H9 (cell line): ENCODE measurements at regions not wholly inside any gene's neighbourhood (a gene's known extent, or its start where the extent isn't known, plus 50 kb on each side); places are given as distances from the start of the nearest gene placed in this dataset.

Source experiments
- DNase-seq: peaks from one replicate; pipeline ENCODE4 v3.0.0-alpha.2; 2017
- H2AFZ ChIP-seq: one replicate; pipeline ENCODE4 v1.6.1; 2013; ENCODE audit warnings: mild to moderate bottlenecking, low read length, control low read depth, moderate library complexity
- H2AK5ac ChIP-seq: 2 replicates; pipeline ENCODE4 v1.6.1; 2013; ENCODE audit warnings: low read length, control low read depth, mixed read lengths; ENCODE audit not compliant: insufficient read length
- H2BK120ac ChIP-seq: one replicate; pipeline ENCODE4 v1.6.1; 2013; ENCODE audit warnings: low read depth, mild to moderate bottlenecking, low read length, control low read depth, inconsistent platforms; ENCODE audit not compliant: poor library complexity, severe bottlenecking
- H2BK12ac ChIP-seq: 2 replicates; pipeline ENCODE4 v1.6.1; 2013; ENCODE audit warnings: low read length, control low read depth, mixed read lengths, low read depth; ENCODE audit not compliant: insufficient read length
- H2BK15ac ChIP-seq: 2 replicates; pipeline ENCODE4 v1.6.1; 2013; ENCODE audit warnings: low read depth, low read length, control low read depth
- H2BK20ac ChIP-seq: one replicate; pipeline ENCODE4 v1.6.1; 2013; ENCODE audit warnings: low read depth, mild to moderate bottlenecking, low read length, control low read depth, inconsistent platforms; ENCODE audit not compliant: poor library complexity, severe bottlenecking
- H2BK5ac ChIP-seq: 2 replicates; pipeline ENCODE4 v1.6.1; 2013; ENCODE audit warnings: low read length, control low read depth, mixed read lengths; ENCODE audit not compliant: insufficient read length
- H3K14ac ChIP-seq: 2 replicates; pipeline ENCODE4 v1.6.1; 2013; ENCODE audit warnings: low read length, control low read depth; ENCODE audit not compliant: insufficient read depth
- H3K18ac ChIP-seq: 2 replicates; pipeline ENCODE4 v1.6.1; 2013; ENCODE audit warnings: low read depth, mild to moderate bottlenecking, mixed read lengths, low read length, control low read depth; ENCODE audit not compliant: insufficient read length
- H3K23ac ChIP-seq: 2 replicates; pipeline ENCODE4 v1.6.1; 2013; ENCODE audit warnings: low read length, control low read depth, mixed read lengths, low read depth; ENCODE audit not compliant: insufficient read length
- H3K23me2 ChIP-seq: 2 replicates; pipeline ENCODE4 v1.6.1; 2013; ENCODE audit warnings: low read depth, mild to moderate bottlenecking, mixed read lengths, low read length, control low read depth; ENCODE audit not compliant: insufficient read length, poor library complexity, severe bottlenecking
- H3K27ac ChIP-seq: 2 replicates; pipeline ENCODE4 v1.5.1; 2013; ENCODE audit warnings: low read length, control low read depth, mixed read lengths, low read depth; ENCODE audit not compliant: insufficient read length
- H3K27me3 ChIP-seq: 2 replicates; pipeline ENCODE4 v1.6.1; 2013; ENCODE audit warnings: low read length, control low read depth, inconsistent platforms; ENCODE audit not compliant: insufficient read depth
- H3K4ac ChIP-seq: 2 replicates; pipeline ENCODE4 v1.6.1; 2013; ENCODE audit warnings: low read depth, mild to moderate bottlenecking, control low read depth, inconsistent platforms, low read length, moderate library complexity
- H3K4me1 ChIP-seq: 2 replicates; pipeline ENCODE4 v1.6.1; 2013; ENCODE audit warnings: low read length, control low read depth, inconsistent platforms; ENCODE audit not compliant: insufficient read depth
- H3K4me2 ChIP-seq: 2 replicates; pipeline ENCODE4 v1.6.1; 2013; ENCODE audit warnings: low read length, control low read depth, mixed read lengths; ENCODE audit not compliant: insufficient read length, insufficient read depth
- H3K56ac ChIP-seq: 2 replicates; pipeline ENCODE4 v1.6.1; 2013; ENCODE audit warnings: low read depth, mild to moderate bottlenecking, mixed read lengths, low read length, control low read depth; ENCODE audit not compliant: insufficient read length
- H3K79me1 ChIP-seq: 2 replicates; pipeline ENCODE4 v1.6.1; 2013; ENCODE audit warnings: low read depth, mild to moderate bottlenecking, moderate library complexity, low read length, control low read depth, inconsistent platforms; ENCODE audit not compliant: insufficient read depth, poor library complexity, severe bottlenecking
- H3K79me2 ChIP-seq: 2 replicates; pipeline ENCODE4 v1.6.1; 2013; ENCODE audit warnings: low read length, control low read depth, inconsistent platforms; ENCODE audit not compliant: insufficient read depth
- H3K9ac ChIP-seq: 2 replicates; pipeline ENCODE4 v1.6.1; 2013; ENCODE audit warnings: low read length, control low read depth, mixed read lengths; ENCODE audit not compliant: insufficient read length; ENCODE audit errors: extremely low read depth
- H3K9me3 ChIP-seq: one replicate; pipeline ENCODE4 v1.6.1; 2013; ENCODE audit warnings: low read depth, low read length, inconsistent platforms; ENCODE audit not compliant: control insufficient read depth
- H3T11ph ChIP-seq: one replicate; pipeline ENCODE4 v1.6.1; 2013; ENCODE audit warnings: mild to moderate bottlenecking, low read length, control low read depth, inconsistent platforms
- H4K20me1 ChIP-seq: one replicate; pipeline ENCODE4 v1.6.1; 2013; ENCODE audit not compliant: control insufficient read depth, insufficient read length, insufficient read depth
- H4K5ac ChIP-seq: 2 replicates; pipeline ENCODE4 v1.6.1; 2013; ENCODE audit warnings: low read depth, mild to moderate bottlenecking, mixed read lengths, low read length, control low read depth; ENCODE audit not compliant: insufficient read length
- H4K8ac ChIP-seq: replicated peaks from 2 replicates; pipeline ENCODE4 v1.6.1; 2013; ENCODE audit warnings: low read length, control low read depth, mixed read lengths, low read depth; ENCODE audit not compliant: insufficient read length
- H4K91ac ChIP-seq: 2 replicates; pipeline ENCODE4 v1.6.1; 2013; ENCODE audit warnings: low read depth, mild to moderate bottlenecking, moderate library complexity, mixed read lengths, low read length, control low read depth; ENCODE audit not compliant: insufficient read length
- H3K27ac Mint-ChIP-seq, 3 experiments: 2 replicates in 2 of 3; 3 replicates in 1 of 3; pipeline ENCODE4 v1.8.0; 2020 to 2021; ENCODE audit warnings: mixed read lengths in 3 of 3, mild to moderate bottlenecking in 1 of 3, moderate library complexity in 1 of 3
- H3K27me3 Mint-ChIP-seq: 2 replicates; pipeline ENCODE4 v1.8.0; 2021; ENCODE audit warnings: low read depth, mild to moderate bottlenecking, moderate library complexity, mixed read lengths
- H3K36me3 Mint-ChIP-seq, 3 experiments: 2 replicates in 2 of 3; 3 replicates in 1 of 3; pipeline ENCODE4 v1.8.0; 2020 to 2021; ENCODE audit warnings: low read depth in 3 of 3, mixed read lengths in 3 of 3; ENCODE audit not compliant: insufficient read depth in 1 of 3
- H3K4me1 Mint-ChIP-seq, 2 experiments: 2 replicates each; pipeline ENCODE4 v1.8.0; 2020; ENCODE audit warnings: mixed read lengths in 2 of 2
- H3K4me3 Mint-ChIP-seq, 2 experiments: 2 replicates in 1 of 2; 3 replicates in 1 of 2; pipeline ENCODE4 v1.8.0; 2020 to 2021; ENCODE audit warnings: mild to moderate bottlenecking in 2 of 2, mixed read lengths in 2 of 2, moderate library complexity in 1 of 2
- H3K9me3 Mint-ChIP-seq, 2 experiments: 2 replicates in 1 of 2; 3 replicates in 1 of 2; pipeline ENCODE4 v1.8.0; 2020; ENCODE audit warnings: mild to moderate bottlenecking in 2 of 2, mixed read lengths in 2 of 2, moderate library complexity in 1 of 2
- CTCF ChIP-seq: fragments of 200-600 bp; sonication (generic); conservative IDR thresholded peaks from 3 replicates; pipeline ENCODE4 v1.8.0; 2021; ENCODE audit warnings: antibody characterized with exemption, mild to moderate bottlenecking
- WGBS: extraction: QIAGEN DNeasy Blood & Tissue Kit; methylation state at CpG from one replicate; pipeline ENCODE4 v1.1.7; 2013; ENCODE audit warnings: missing lambda C conversion rate, low lambda C conversion rate, mixed read lengths; ENCODE audit not compliant: insufficient read length; ENCODE audit errors: extremely low coverage; 5-methylcytosine and 5-hydroxymethylcytosine counted together

GRCh38 chr5:124906339-124907097 is 160.1 kb upstream of the ZNF608 start:
- H4K8ac ChIP-seq: no peak overlapping the region
- H2BK12ac ChIP-seq: no peak overlapping the region
- H2BK120ac ChIP-seq: no peak overlapping the region
- no peak for TF ChIP-seq CTCF
- H3K27me3 ChIP-seq: peaks cover 5% of the 10 kb centered on the region; the same call in 1 of the 2 replicates
- no peak overlapping the region for H3K56ac ChIP-seq
- H3K4me1 ChIP-seq: peaks cover 2% of the 10 kb centered on the region; the same call in 1 of the 2 replicates
- H3T11ph ChIP-seq: no peak overlapping the region
- no peaks in the 10 kb centered on the region for H4K20me1 ChIP-seq
- no peak overlapping the region for H3K4me2 ChIP-seq
- no peak overlapping the region for H3K14ac ChIP-seq
- Mint-ChIP-seq H3K27me3 (peaks cover 52% of the 10 kb centered on the region), H3K27ac (no peak overlapping the region), H3K4me1 (peaks cover 47 to 50% of the 10 kb centered on the region in 2 experiments), H3K9me3 (peaks cover 0 to 6% of the 10 kb centered on the region in 2 experiments; a peak in 1 of 5 replicates), H3K4me3 (0 out of 5 replicates have a peak overlapping the region, but pooled peaks of 1 of the 2 experiments have one; percentile 59), H3K36me3 (no peaks in the 10 kb centered on the region; a peak in 1 of 7 replicates)
- H3K27ac ChIP-seq: no peak overlapping the region
- DNase-seq: no peak
- H2AFZ ChIP-seq: no peak overlapping the region
- no peaks in the 10 kb centered on the region for H3K79me2 ChIP-seq
- no peak overlapping the region for H3K23ac ChIP-seq
- no peak overlapping the region for H4K5ac ChIP-seq
- no peaks in the 10 kb centered on the region for H3K23me2 ChIP-seq
- H2BK20ac ChIP-seq: no peak overlapping the region
- H3K18ac ChIP-seq: no peak overlapping the region
- no peaks in the 10 kb centered on the region for H3K79me1 ChIP-seq
- H4K91ac ChIP-seq: no peak overlapping the region
- H2BK15ac ChIP-seq: no peak overlapping the region
- WGBS: no CpG with 5 or more reads among the region's 6 CpGs
- no peaks in the 10 kb centered on the region for H3K9me3 ChIP-seq
- H3K9ac ChIP-seq: no peak overlapping the region
- no peak overlapping the region for H2BK5ac ChIP-seq
- no peak overlapping the region for H2AK5ac ChIP-seq
- no peak overlapping the region for H3K4ac ChIP-seq
